WI38 (cell line): ENCODE measurements at regions not wholly inside any gene's neighbourhood (a gene's known extent, or its start where the extent isn't known, plus 50 kb on each side); places are given as distances from the start of the nearest gene placed in this dataset.

Experiments
- H3K4me3 ChIP-seq: 2 replicates; pipeline ENCODE4 v1.5.1; 2011; ENCODE audit warnings: low read depth, mild to moderate bottlenecking, control low read depth, low read length
- TF ChIP-seq, protein P1 (sequence below): IDR thresholded peaks from 2 replicates; pipeline ENCODE4 v1.5.1; 2012; ENCODE audit warnings: low read depth, mild to moderate bottlenecking, control low read depth, low read length

DNA sequence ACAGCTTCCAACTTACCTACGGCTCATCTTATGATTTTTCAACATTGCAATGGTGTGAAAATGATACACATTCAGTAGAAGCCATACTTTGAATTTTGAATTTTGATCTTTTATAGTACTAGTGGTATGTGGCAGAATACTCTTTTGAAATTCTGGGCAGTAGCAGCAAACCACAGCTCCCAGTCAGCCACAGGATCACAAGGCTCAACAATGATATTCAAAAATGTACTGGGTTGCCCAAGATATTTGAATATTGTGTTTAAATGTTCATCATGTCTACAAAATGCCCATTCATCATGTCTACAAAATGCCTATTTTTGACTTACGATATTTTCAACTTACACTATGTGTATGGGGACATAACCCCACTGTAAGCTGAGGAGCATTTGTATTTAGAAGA lies 81.3 kb upstream of the PRR16 start:
- H3K4me3 ChIP-seq: no peak overlapping the region
- TF ChIP-seq, protein P1, sequence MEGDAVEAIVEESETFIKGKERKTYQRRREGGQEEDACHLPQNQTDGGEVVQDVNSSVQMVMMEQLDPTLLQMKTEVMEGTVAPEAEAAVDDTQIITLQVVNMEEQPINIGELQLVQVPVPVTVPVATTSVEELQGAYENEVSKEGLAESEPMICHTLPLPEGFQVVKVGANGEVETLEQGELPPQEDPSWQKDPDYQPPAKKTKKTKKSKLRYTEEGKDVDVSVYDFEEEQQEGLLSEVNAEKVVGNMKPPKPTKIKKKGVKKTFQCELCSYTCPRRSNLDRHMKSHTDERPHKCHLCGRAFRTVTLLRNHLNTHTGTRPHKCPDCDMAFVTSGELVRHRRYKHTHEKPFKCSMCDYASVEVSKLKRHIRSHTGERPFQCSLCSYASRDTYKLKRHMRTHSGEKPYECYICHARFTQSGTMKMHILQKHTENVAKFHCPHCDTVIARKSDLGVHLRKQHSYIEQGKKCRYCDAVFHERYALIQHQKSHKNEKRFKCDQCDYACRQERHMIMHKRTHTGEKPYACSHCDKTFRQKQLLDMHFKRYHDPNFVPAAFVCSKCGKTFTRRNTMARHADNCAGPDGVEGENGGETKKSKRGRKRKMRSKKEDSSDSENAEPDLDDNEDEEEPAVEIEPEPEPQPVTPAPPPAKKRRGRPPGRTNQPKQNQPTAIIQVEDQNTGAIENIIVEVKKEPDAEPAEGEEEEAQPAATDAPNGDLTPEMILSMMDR: no peak

DNA sequence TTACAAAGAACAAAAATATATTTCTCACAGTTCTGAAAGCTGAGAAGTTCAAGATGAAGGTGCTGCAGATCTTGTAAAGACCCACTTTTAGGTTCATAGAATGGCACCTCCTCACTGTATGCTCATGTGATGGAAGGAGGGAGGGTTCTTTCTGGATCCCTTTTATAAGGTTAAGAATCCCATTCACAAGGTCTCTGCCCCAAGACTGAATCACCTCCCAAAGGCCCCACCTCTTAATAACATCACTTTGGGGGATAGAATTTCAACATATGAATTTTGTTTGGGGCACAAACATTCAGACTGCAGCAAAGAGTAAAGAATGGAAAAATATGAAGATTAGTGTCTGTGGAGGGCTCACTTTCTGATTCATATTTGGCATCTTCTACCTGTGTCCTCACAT lies 77.1 kb upstream of the PRR16 start:
- no peak overlapping the region for H3K4me3 ChIP-seq
- TF ChIP-seq, protein P1: no peak

DNA sequence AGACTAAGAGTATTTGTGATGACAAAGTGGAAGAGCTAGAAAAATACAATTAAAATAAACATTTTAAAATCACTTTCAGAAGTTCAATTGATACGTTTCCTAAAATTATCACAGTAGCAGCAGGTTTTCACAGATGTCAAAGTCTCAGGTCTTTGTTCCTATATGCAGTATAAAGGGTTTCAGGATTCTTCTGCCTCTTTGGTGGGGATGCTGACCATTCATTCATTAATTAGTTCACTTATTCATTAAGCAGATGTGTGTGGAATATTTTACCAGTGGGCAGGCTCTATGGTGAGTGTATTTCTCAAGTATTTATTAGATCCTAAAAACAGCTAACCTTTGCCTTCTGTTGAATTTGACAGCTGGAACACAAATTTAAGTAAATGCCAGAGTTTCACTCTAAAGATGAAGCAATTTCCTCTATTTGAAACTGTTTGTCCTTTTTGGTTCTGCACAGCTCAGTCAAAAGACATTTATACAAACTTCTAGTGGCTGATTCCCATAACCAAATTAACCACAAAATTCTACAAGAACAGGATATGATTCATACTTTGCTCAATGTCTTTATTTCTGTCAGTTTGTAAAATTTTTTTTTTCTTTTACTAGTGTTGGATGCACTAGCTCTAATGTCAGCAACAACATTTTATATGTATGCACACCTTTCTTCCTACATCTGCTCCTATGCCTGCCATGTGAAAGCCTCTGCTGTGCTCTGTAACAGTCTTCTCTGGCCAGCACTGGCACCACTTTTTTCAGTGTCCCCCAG lies 75.9 kb upstream of the PRR16 start:
- TF ChIP-seq, protein P1: no peak
- no peak overlapping the region for H3K4me3 ChIP-seq

DNA sequence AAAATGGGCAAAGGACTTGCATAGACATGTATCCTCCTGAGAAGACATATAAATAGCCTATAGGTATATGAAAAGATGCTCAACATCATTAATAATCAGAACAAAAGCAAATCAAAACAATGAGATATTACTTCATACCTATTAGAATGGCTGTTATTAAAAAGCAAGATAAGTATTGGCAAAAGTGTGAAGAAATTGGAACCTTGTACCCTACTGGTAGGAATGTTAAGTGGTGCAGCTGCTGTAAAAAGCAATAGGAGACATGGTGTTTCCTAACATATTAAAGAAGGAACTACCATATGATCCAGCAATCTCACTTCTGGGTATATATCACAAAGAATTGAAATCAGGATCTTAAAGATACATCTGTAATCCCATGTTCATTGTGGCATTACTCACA lies 69.8 kb upstream of the PRR16 start:
- TF ChIP-seq, protein P1: no peak
- no peak overlapping the region for H3K4me3 ChIP-seq

DNA sequence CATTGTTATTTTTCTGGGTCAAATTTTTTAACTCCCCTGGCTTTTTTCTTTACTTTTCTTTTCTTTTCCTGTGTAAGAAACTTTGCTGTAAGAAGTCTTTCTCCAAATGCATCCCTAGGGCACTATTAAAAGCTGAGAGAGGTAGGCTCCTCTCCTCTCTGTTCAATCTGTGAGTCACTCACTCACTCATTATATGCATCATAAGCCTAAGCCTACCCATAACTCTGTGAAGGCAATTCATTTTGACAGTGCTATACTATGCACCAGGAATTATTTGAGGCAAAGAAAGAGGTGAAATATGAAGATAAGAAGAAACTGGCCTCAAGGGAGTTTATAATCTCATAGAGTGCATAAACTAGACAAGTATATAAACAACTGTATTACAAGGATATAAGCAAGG lies 67.9 kb upstream of the PRR16 start:
- H3K4me3 ChIP-seq: no peak overlapping the region
- TF ChIP-seq, protein P1: no peak

DNA sequence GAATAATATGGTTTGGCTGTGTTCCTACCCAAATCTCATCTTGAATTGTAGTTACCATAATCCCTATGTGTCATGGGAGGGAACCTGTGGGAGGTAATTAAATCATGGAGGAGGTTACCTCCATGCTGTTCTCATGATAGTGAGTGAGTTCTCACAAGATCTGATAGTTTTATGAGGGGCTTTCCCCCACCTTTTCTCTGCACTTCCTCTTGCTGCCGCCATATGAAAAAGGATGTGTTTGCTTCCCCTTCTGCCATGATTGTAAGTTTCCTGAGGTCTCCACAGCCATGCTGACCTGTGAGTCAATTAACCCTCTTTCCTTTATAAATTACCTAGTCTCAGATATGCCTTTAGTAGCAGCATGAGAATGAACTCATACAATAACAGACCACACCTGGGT lies 63.7 kb upstream of the PRR16 start:
- H3K4me3 ChIP-seq: no peak overlapping the region
- TF ChIP-seq, protein P1: no peak

DNA sequence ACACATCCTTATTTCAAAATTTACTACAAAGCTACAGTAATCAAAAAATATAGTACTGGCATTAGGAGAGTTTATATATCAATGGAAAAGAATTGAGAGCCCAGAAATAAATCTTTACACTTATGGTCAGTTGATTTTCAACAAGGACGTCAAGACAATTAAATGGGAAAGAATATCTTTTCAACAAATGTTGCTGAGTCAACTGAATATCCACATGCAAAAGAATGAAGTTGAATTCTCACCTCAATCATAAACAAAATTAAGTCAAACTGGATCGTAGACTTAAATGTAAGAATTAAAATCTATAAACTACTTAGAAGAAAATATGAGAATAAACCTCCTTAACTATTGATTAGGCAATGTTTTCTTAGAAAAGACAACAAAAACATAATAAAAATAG lies 61.5 kb upstream of the PRR16 start:
- TF ChIP-seq, protein P1: no peak
- H3K4me3 ChIP-seq: no peak overlapping the region
